SK-N-SH (cell line): ENCODE measurements at regions not wholly inside any gene's neighbourhood (a gene's known extent, or its start where the extent isn't known, plus 50 kb on each side); places are given as distances from the start of the nearest gene placed in this dataset.
"Not testable (repeated sequence)": the region's sequence is repeated elsewhere in the genome, so short reads cannot be mapped to it uniquely, and the experiment has no call there.

Source experiments
- CTCF ChIA-PET: fragments of 300-600, 350-600 bp; formaldehyde crosslinking; extraction: SDS; loops from one replicate; lab custom pipeline; 2021; lab: Yijun Ruan, JAX
- POLR2A ChIA-PET: fragments of 350-600 bp; sonication (Branson Sonifier 250); formaldehyde crosslinking; extraction: SDS; loops from one replicate; lab custom pipeline; 2020; ENCODE audit warnings: antibody characterized with exemption, inconsistent platforms; lab: Yijun Ruan, JAX
- DNase-seq: peaks from one replicate; pipeline ENCODE4 v3.0.0; 2012
- H2AFZ ChIP-seq: fragments of 200-600 bp; sonication (generic); 2 replicates; pipeline ENCODE4 v1.8.1; 2016; ENCODE audit warnings: antibody characterized with exemption, mild to moderate bottlenecking, low read depth
- H3F3A ChIP-seq: fragments of 200-600 bp; sonication (generic); replicated peaks from 2 replicates; pipeline ENCODE3; 2016; ENCODE audit warnings: antibody characterized with exemption, mild to moderate bottlenecking; ENCODE audit not compliant: insufficient read depth
- H3K27ac ChIP-seq, 2 experiments: fragments of 200-500 bp in 1 of 2; fragments of 200-600 bp in 1 of 2; sonication (Bioruptor generic) in 1 of 2; sonication (generic), shearing (Covaris generic) in 1 of 2; 2 replicates each; pipeline versions ENCODE4 v1.5.1 to v1.6.1; 2014 to 2016; ENCODE audit warnings: low read depth in 2 of 2, inconsistent platforms in 1 of 2, low read length in 1 of 2, mild to moderate bottlenecking in 1 of 2, mixed read lengths in 1 of 2
- H3K27me3 ChIP-seq: fragments of 200-600 bp; sonication (generic), shearing (Covaris generic); 2 replicates; pipeline ENCODE4 v1.6.1; 2016; ENCODE audit warnings: mixed run types; ENCODE audit not compliant: insufficient read depth
- H3K36me3 ChIP-seq, 2 experiments: fragments of 200-500 bp in 1 of 2; fragments of 200-600 bp in 1 of 2; sonication (Bioruptor generic) in 1 of 2; sonication (generic) in 1 of 2; replicated peaks in 1 of 2; 2 replicates each; pipeline versions ENCODE3 to v1.5.1; 2014 to 2016; ENCODE audit warnings: low read length in 1 of 2, mild to moderate bottlenecking in 1 of 2; ENCODE audit not compliant: insufficient read depth in 2 of 2, control insufficient read depth in 1 of 2
- H3K4me1 ChIP-seq, 2 experiments: fragments of 200-500 bp in 1 of 2; fragments of 200-600 bp in 1 of 2; sonication (Bioruptor generic) in 1 of 2; sonication (generic), shearing (Covaris generic) in 1 of 2; 2 replicates each; pipeline versions ENCODE4 v1.5.1 to v1.6.1; 2014 to 2016; ENCODE audit warnings: low read depth in 1 of 2, low read length in 1 of 2, mixed run types in 1 of 2; ENCODE audit not compliant: insufficient read depth in 2 of 2, control insufficient read depth in 1 of 2
- H3K4me2 ChIP-seq: fragments of 200-600 bp; sonication (generic), shearing (Covaris generic); 2 replicates; pipeline ENCODE4 v1.6.1; 2017; ENCODE audit warnings: mixed run types
- H3K4me3 ChIP-seq, 2 experiments: fragments of 200-500 bp in 1 of 2; fragments of 200-600 bp in 1 of 2; sonication (Bioruptor generic) in 1 of 2; sonication (generic), shearing (Covaris generic) in 1 of 2; 2 replicates each; pipeline versions ENCODE4 v1.5.1 to v1.8.1; 2014 to 2016; ENCODE audit warnings: low read depth in 2 of 2, inconsistent platforms in 1 of 2, low read length in 1 of 2, mild to moderate bottlenecking in 1 of 2, mixed read lengths in 1 of 2, moderate library complexity in 1 of 2
- H3K79me2 ChIP-seq: fragments of 200-600 bp; sonication (generic); 2 replicates; pipeline ENCODE4 v1.8.1; 2017; ENCODE audit warnings: mild to moderate bottlenecking; ENCODE audit not compliant: insufficient read depth
- H3K9ac ChIP-seq: fragments of 200-600 bp; sonication (generic); 2 replicates; pipeline ENCODE4 v1.6.1; 2017; ENCODE audit warnings: mixed run types
- H3K9me2 ChIP-seq: fragments of 200-600 bp; sonication (generic); 2 replicates; pipeline ENCODE4 v1.6.1; 2017; ENCODE audit warnings: mixed run types
- H3K9me3 ChIP-seq: fragments of 200-600 bp; sonication (generic); 2 replicates; pipeline ENCODE4 v1.6.1; 2017; ENCODE audit warnings: mixed run types, mild to moderate bottlenecking, moderate library complexity
- H4K20me1 ChIP-seq: fragments of 200-600 bp; sonication (generic); 2 replicates; pipeline ENCODE4 v1.6.1; 2017; ENCODE audit warnings: mild to moderate bottlenecking, mixed run types; ENCODE audit not compliant: insufficient read depth
- CHD2 ChIP-seq: fragments of 150-350 bp; IDR thresholded peaks from 2 replicates; pipeline ENCODE4 v1.6.1; 2018; ENCODE audit warnings: low read length; ENCODE audit not compliant: partially characterized antibody
- CTCF ChIP-seq: fragments of 200-600 bp; sonication (generic); IDR thresholded peaks from 2 replicates; pipeline ENCODE4 v1.6.1; 2017; ENCODE audit warnings: antibody characterized with exemption, mild to moderate bottlenecking, moderate library complexity
- ELF1 ChIP-seq: IDR thresholded peaks from 2 replicates; pipeline ENCODE4 v1.4.0; 2012
- EP300 ChIP-seq, 2 experiments: IDR thresholded peaks; 2 replicates each; pipeline versions ENCODE4 v1.4.0 to v1.6.1; 2012; ENCODE audit warnings: borderline replicate concordance in 1 of 2, low read depth in 1 of 2, low read length in 1 of 2
- FOSL2 ChIP-seq: IDR thresholded peaks from 2 replicates; pipeline ENCODE4 v1.4.0; 2012; ENCODE audit warnings: low read depth, mild to moderate bottlenecking, moderate library complexity, borderline replicate concordance
- FOXJ3 ChIP-seq: sonication (generic); formaldehyde crosslinking; IDR thresholded peaks from 2 replicates; pipeline ENCODE4 v1.5.1; 2020; ENCODE audit warnings: mild to moderate bottlenecking, missing genetic modification reagents
- GATA2 ChIP-seq: sonication (generic); formaldehyde crosslinking; IDR thresholded peaks from 2 replicates; pipeline ENCODE4 v1.5.0; 2020; ENCODE audit warnings: mild to moderate bottlenecking, missing genetic modification reagents
- IRF3 ChIP-seq: fragments of 150-350 bp; IDR thresholded peaks from 2 replicates; pipeline ENCODE4 v1.6.1; 2016; ENCODE audit warnings: mild to moderate bottlenecking, low read depth, low read length
- JUND ChIP-seq: IDR thresholded peaks from 2 replicates; pipeline ENCODE4 v1.4.0; 2012
- MXI1 ChIP-seq: IDR thresholded peaks from 2 replicates; pipeline ENCODE4 v1.6.1; 2012; ENCODE audit warnings: mild to moderate bottlenecking, low read depth, low read length, improper control_type of control experiment
- RCOR1 ChIP-seq: fragments of 150-350 bp; IDR thresholded peaks from 2 replicates; pipeline ENCODE4 v1.6.1; 2017; ENCODE audit warnings: antibody characterized with exemption, low read length
- SIN3A ChIP-seq: IDR thresholded peaks from 2 replicates; pipeline ENCODE4 v1.6.1; 2012; ENCODE audit warnings: low read depth, mild to moderate bottlenecking, low read length, moderate library complexity, borderline replicate concordance
- SMC3 ChIP-seq: IDR thresholded peaks from 2 replicates; pipeline ENCODE4 v1.6.1; 2012; ENCODE audit warnings: low read depth, low read length, improper control_type of control experiment
- USF2 ChIP-seq: fragments of 150-350 bp; IDR thresholded peaks from 2 replicates; pipeline ENCODE4 v1.6.1; 2017; ENCODE audit warnings: antibody characterized with exemption, low read length, low read depth, borderline replicate concordance
- WGBS: methylation state at CpG from one replicate; pipeline ENCODE4 v1.1.6; 2017; ENCODE audit warnings: low lambda C conversion rate; 5-methylcytosine and 5-hydroxymethylcytosine counted together
- TF ChIP-seq, protein P1 (sequence below): IDR thresholded peaks from 2 replicates; pipeline ENCODE4 v1.4.0; 2012; ENCODE audit warnings: low read depth, borderline replicate concordance

GRCh38 chr9:30289435-30289834 lies 2095.0 kb upstream of the ACO1 start:
- Histone ChIP-seq H3K79me2 (no peaks in the 10 kb centered on the region), H3F3A (no peaks in the 10 kb centered on the region), H3K27ac (no peak overlapping the region), H3K27me3 (no peaks in the 10 kb centered on the region), H3K9me3 (no peaks in the 10 kb centered on the region), H3K4me1 (no peaks in the 10 kb centered on the region), H3K9ac (no peak overlapping the region), H3K9me2 (no peaks in the 10 kb centered on the region), H3K4me2 (no peak overlapping the region), H2AFZ (no peak overlapping the region), H4K20me1 (no peaks in the 10 kb centered on the region), H3K4me3 (no peak overlapping the region), H3K36me3 (no peaks in the 10 kb centered on the region)
- WGBS: 76% methylated on average over 2 of the region's 2 CpGs
- POLR2A ChIA-PET: no interaction called here
- CTCF ChIA-PET: interaction anchor here (1.2 kb wide), 1 partner anchor 12 kb away, joined by 4 read pairs; no protein-coding TSS in a partner anchor
- no peak for DNase-seq
- no peak for TF ChIP-seq GATA2
- TF ChIP-seq JUND: no peak
- no peak for TF ChIP-seq IRF3
- no peak for TF ChIP-seq USF2
- TF ChIP-seq MXI1: no peak
- no peak for TF ChIP-seq RCOR1

- H3K79me2 ChIP-seq, H3K9me2 ChIP-seq, H3K36me3 ChIP-seq, H3K27ac ChIP-seq, DNase-seq, H3K4me1 ChIP-seq, H3K4me2 ChIP-seq, H3K27me3 ChIP-seq, H3K9ac ChIP-seq, H4K20me1 ChIP-seq, POLR2A ChIA-PET, H3K4me3 ChIP-seq, H3K9me3 ChIP-seq, H3F3A ChIP-seq, H2AFZ ChIP-seq: not testable (repeated sequence)
- CTCF ChIA-PET: interaction anchor here (1.1 kb wide), 1 partner anchor 14 kb away, joined by 4 read pairs; no protein-coding TSS in a partner anchor
Measured at GRCh38 chr9:30292026-30292425, 2092.4 kb upstream of the ACO1 start.

- Histone ChIP-seq H3K36me3 (no peaks in the 10 kb centered on the region), H3K27ac (no peak overlapping the region), H2AFZ (no peak overlapping the region), H3K4me3 (no peak overlapping the region), H3K4me2 (no peak overlapping the region), H4K20me1 (no peaks in the 10 kb centered on the region), H3K9me2 (no peaks in the 10 kb centered on the region), H3K4me1 (no peaks in the 10 kb centered on the region), H3K9me3 (no peaks in the 10 kb centered on the region), H3K79me2 (no peaks in the 10 kb centered on the region), H3K27me3 (no peaks in the 10 kb centered on the region), H3F3A (no peaks in the 10 kb centered on the region), H3K9ac (no peak overlapping the region)
- CTCF ChIA-PET: no interaction called here
- DNase-seq: no peak
- TF ChIP-seq ELF1 (no peak), SMC3 (no peak), USF2 (no peak), FOXJ3 (CRISPR knock-in tag) (no peak), CHD2 (no peak), SIN3A (no peak), IRF3 (no peak), CTCF (no peak), EP300 (IDR thresholded peaks at IDR 0.05; ENCODE audit: borderline replicate concordance in 1 of 2, low read depth in 1 of 2, low read length in 1 of 2) (no peak), FOSL2 (no peak)
- TF ChIP-seq, protein P1, sequence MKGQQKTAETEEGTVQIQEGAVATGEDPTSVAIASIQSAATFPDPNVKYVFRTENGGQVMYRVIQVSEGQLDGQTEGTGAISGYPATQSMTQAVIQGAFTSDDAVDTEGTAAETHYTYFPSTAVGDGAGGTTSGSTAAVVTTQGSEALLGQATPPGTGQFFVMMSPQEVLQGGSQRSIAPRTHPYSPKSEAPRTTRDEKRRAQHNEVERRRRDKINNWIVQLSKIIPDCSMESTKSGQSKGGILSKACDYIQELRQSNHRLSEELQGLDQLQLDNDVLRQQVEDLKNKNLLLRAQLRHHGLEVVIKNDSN: no peak
- POLR2A ChIA-PET: no interaction called here
- 13% methylated on average over 1 of the region's 1 CpG for WGBS
Measured at GRCh38 chr9:30293231-30293630, 2091.2 kb upstream of the ACO1 start.
